Breast epithelium (tissue), 3 donors: ENCODE measurements at regions not wholly inside any gene's neighbourhood (a gene's known extent, or its start where the extent isn't known, plus 50 kb on each side); places are given as distances from the start of the nearest gene placed in this dataset.

Source experiments
- POLR2A ChIP-seq: fragments of 450-650 bp; IDR thresholded peaks from one replicate; pipeline ENCODE4 v1.6.1; 2016; ENCODE audit warnings: antibody characterized with exemption, mild to moderate bottlenecking, moderate library complexity
- TF ChIP-seq, protein P1 (sequence below), 3 donors: fragments of 450-650 bp; IDR thresholded peaks; one replicate each; pipeline ENCODE4 v1.5.1; 2016 to 2017; ENCODE audit warnings: antibody characterized with exemption in 3 of 3, mild to moderate bottlenecking in 3 of 3, moderate library complexity in 3 of 3

DNA sequence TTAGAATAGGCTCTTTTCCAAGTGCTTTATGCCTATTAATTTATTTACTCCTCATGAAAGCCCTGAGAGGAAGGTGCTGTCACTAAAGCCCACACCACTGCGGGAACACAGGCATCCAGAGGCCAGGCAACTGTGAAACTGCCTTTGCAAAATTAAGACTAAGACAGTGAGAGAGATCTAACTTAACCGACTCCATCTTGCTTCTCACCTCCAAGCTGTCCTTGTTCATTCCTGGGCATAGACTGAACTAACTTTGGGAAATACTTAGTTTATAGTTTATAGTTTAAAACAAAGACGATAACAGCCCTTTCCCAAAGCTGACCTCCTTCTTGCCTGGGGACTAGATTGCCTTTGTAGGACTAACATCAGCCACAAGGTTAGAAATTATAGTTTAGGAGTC, 80.1 kb downstream of the RSPH3 start:
- TF ChIP-seq, protein P1, sequence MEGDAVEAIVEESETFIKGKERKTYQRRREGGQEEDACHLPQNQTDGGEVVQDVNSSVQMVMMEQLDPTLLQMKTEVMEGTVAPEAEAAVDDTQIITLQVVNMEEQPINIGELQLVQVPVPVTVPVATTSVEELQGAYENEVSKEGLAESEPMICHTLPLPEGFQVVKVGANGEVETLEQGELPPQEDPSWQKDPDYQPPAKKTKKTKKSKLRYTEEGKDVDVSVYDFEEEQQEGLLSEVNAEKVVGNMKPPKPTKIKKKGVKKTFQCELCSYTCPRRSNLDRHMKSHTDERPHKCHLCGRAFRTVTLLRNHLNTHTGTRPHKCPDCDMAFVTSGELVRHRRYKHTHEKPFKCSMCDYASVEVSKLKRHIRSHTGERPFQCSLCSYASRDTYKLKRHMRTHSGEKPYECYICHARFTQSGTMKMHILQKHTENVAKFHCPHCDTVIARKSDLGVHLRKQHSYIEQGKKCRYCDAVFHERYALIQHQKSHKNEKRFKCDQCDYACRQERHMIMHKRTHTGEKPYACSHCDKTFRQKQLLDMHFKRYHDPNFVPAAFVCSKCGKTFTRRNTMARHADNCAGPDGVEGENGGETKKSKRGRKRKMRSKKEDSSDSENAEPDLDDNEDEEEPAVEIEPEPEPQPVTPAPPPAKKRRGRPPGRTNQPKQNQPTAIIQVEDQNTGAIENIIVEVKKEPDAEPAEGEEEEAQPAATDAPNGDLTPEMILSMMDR (IDR thresholded peaks at IDR 0.05): no peak
- no peak for TF ChIP-seq POLR2A
